GM23248 (cell line): ENCODE measurements at regions not wholly inside any gene's neighbourhood (a gene's known extent, or its start where the extent isn't known, plus 50 kb on each side); places are given as distances from the start of the nearest gene placed in this dataset.

ENCODE experiments used
- DNase-seq: peaks from one replicate; pipeline ENCODE4 v3.0.0-alpha.2; 2015
- H2AFZ ChIP-seq: fragments of 200-600 bp; sonication (generic); 2 replicates; pipeline ENCODE4 v1.6.1; 2016; ENCODE audit warnings: antibody characterized with exemption
- H3F3A ChIP-seq: fragments of 200-600 bp; sonication (generic); 2 replicates; pipeline ENCODE4 v1.6.1; 2016; ENCODE audit warnings: mild to moderate bottlenecking, antibody characterized with exemption, mixed run types; ENCODE audit not compliant: insufficient read depth
- H3K27ac ChIP-seq: fragments of 200-600 bp; sonication (generic); 2 replicates; pipeline ENCODE4 v1.5.1; 2016; ENCODE audit warnings: mild to moderate bottlenecking
- H3K27me3 ChIP-seq: fragments of 200-600 bp; sonication (generic); replicated peaks from 2 replicates; pipeline ENCODE4 v1.6.1; 2016; ENCODE audit warnings: mild to moderate bottlenecking; ENCODE audit not compliant: insufficient read depth
- H3K36me3 ChIP-seq: fragments of 200-600 bp; sonication (generic); 2 replicates; pipeline ENCODE4 v1.6.1; 2016; ENCODE audit warnings: low read depth, mild to moderate bottlenecking
- H3K4me1 ChIP-seq: fragments of 200-600 bp; sonication (generic); 2 replicates; pipeline ENCODE4 v1.6.1; 2016; ENCODE audit warnings: mild to moderate bottlenecking; ENCODE audit not compliant: insufficient read depth
- H3K4me2 ChIP-seq: fragments of 200-600 bp; sonication (generic); one replicate; pipeline ENCODE4 v1.6.1; 2016; ENCODE audit warnings: mild to moderate bottlenecking; ENCODE audit not compliant: unreplicated experiment
- H3K4me3 ChIP-seq: fragments of 200-600 bp; sonication (generic); 2 replicates; pipeline ENCODE4 v1.5.1; 2016; ENCODE audit warnings: mild to moderate bottlenecking
- H3K79me2 ChIP-seq: fragments of 200-600 bp; sonication (generic); 2 replicates; pipeline ENCODE4 v1.6.1; 2016; ENCODE audit warnings: mild to moderate bottlenecking; ENCODE audit not compliant: insufficient read depth
- H3K9ac ChIP-seq: fragments of 200-600 bp; sonication (generic); 2 replicates; pipeline ENCODE4 v1.6.1; 2016; ENCODE audit warnings: mild to moderate bottlenecking
- H3K9me2 ChIP-seq: fragments of 200-600 bp; sonication (generic); 2 replicates; pipeline ENCODE4 v1.6.1; 2016; ENCODE audit warnings: mixed run types, mild to moderate bottlenecking, moderate library complexity; ENCODE audit not compliant: insufficient read depth
- H3K9me3 ChIP-seq: fragments of 200-600 bp; sonication (generic); one replicate; pipeline ENCODE4 v1.6.1; 2017; ENCODE audit warnings: low read depth
- H4K20me1 ChIP-seq: fragments of 200-600 bp; sonication (generic); 2 replicates; pipeline ENCODE4 v1.6.0; 2016; ENCODE audit not compliant: insufficient read depth
- EZH2 ChIP-seq: fragments of 200-600 bp; sonication (generic); IDR thresholded peaks from 2 replicates; pipeline ENCODE4 v1.6.1; 2018; ENCODE audit warnings: antibody characterized with exemption, mild to moderate bottlenecking; ENCODE audit not compliant: insufficient read depth, poor library complexity, severe bottlenecking
- EZH2phosphoT487 ChIP-seq: fragments of 200-600 bp; sonication (generic); IDR thresholded peaks from 2 replicates; pipeline ENCODE4 v1.6.1; 2018; ENCODE audit warnings: antibody characterized with exemption, moderate library complexity, mild to moderate bottlenecking, low read depth; ENCODE audit not compliant: insufficient read depth
- WGBS, 2 experiments: methylation state at CpG; one replicate each; pipeline ENCODE4 v1.1.6; 2015 to 2017; ENCODE audit warnings: low lambda C conversion rate in 2 of 2, low coverage in 1 of 2; ENCODE audit errors: missing lambda C conversion rate in 2 of 2; 5-methylcytosine and 5-hydroxymethylcytosine counted together
- in situ Hi-C: fragments of 300-500 bp; cut with MboI; formaldehyde crosslinking; loops from 2 replicates; pipeline ENCODE4 v1.15.0; 2020

GRCh38 chr16:51434567-51435198, 283.6 kb upstream of the SALL1 start:
- Histone ChIP-seq H3K9me3 (no peaks in the 10 kb centered on the region), H3K4me3 (no peak overlapping the region), H3K9ac (no peak overlapping the region), H3F3A (peaks cover 21% of the 10 kb centered on the region), H3K27ac (no peak overlapping the region), H2AFZ (no peak overlapping the region), H3K36me3 (no peaks in the 10 kb centered on the region), H3K27me3 (no peaks in the 10 kb centered on the region), H3K4me1 (peaks cover 19% of the 10 kb centered on the region), H3K9me2 (no peaks in the 10 kb centered on the region), H4K20me1 (no peaks in the 10 kb centered on the region), H3K79me2 (no peaks in the 10 kb centered on the region), H3K4me2 (no peak overlapping the region)
- 67 to 71% methylated on average over 9 of the region's 9 CpGs for WGBS, 2 experiments
- DNase-seq, result no peak
- in situ Hi-C loops, result no loop called here
- no peak for TF ChIP-seq EZH2phosphoT487
- TF ChIP-seq EZH2, result no peak

GRCh38 chr16:51433599-51433998, 282.5 kb upstream of the SALL1 start:
- no peak overlapping the region for H3K9ac ChIP-seq
- no peak overlapping the region for H3K4me3 ChIP-seq
- H3K79me2 ChIP-seq, result no peaks in the 10 kb centered on the region
- H3K9me3 ChIP-seq, result no peaks in the 10 kb centered on the region
- H3K4me2 ChIP-seq, result no peak overlapping the region
- TF ChIP-seq EZH2phosphoT487, result no peak
- no peak for TF ChIP-seq EZH2
- no peak for DNase-seq
- 50 to 53% methylated on average over 3 of the region's 3 CpGs for WGBS, 2 experiments
- no peaks in the 10 kb centered on the region for H4K20me1 ChIP-seq
- in situ Hi-C loops, result no loop called here
- H3F3A ChIP-seq, result peaks cover 21% of the 10 kb centered on the region
- no peaks in the 10 kb centered on the region for H3K27me3 ChIP-seq
- no peaks in the 10 kb centered on the region for H3K9me2 ChIP-seq
- H3K36me3 ChIP-seq, result no peaks in the 10 kb centered on the region
- no peak overlapping the region for H2AFZ ChIP-seq
- peaks cover 19% of the 10 kb centered on the region for H3K4me1 ChIP-seq
- H3K27ac ChIP-seq, result no peak overlapping the region

- Histone ChIP-seq H3K4me3 (peak overlapping the region; percentile 42), H4K20me1 (no peaks in the 10 kb centered on the region), H3K4me1 (peaks cover 19% of the 10 kb centered on the region), H3K36me3 (no peaks in the 10 kb centered on the region), H2AFZ (peak overlapping the region; percentile 31; the same call in 1 of the 2 replicates), H3K9me2 (no peaks in the 10 kb centered on the region), H3K79me2 (no peaks in the 10 kb centered on the region), H3F3A (peaks cover 21% of the 10 kb centered on the region), H3K27ac (peak overlapping the region; percentile 47), H3K9me3 (no peaks in the 10 kb centered on the region), H3K9ac (peak overlapping the region; percentile 26; the same call in 1 of the 2 replicates), H3K27me3 (no peaks in the 10 kb centered on the region), H3K4me2 (peak overlapping the region; percentile 91)
- DNase-seq, result peak; percentile 98
- TF ChIP-seq EZH2, result no peak
- 0 out of 2 replicates have a peak, but pooled peaks have one; percentile 41 for TF ChIP-seq EZH2phosphoT487
- in situ Hi-C loops, result no loop called here
- 32 to 33% methylated on average over 9 of the region's 9 CpGs for WGBS, 2 experiments
Observed at GRCh38 chr16:51431517-51432241, 280.6 kb upstream of the SALL1 start.

- Histone ChIP-seq H3K9me3 (no peaks in the 10 kb centered on the region), H3K27ac (peak overlapping the region; percentile 21), H3F3A (peaks cover 21% of the 10 kb centered on the region), H2AFZ (peak overlapping the region; percentile 31), H4K20me1 (no peaks in the 10 kb centered on the region), H3K27me3 (no peaks in the 10 kb centered on the region), H3K9me2 (no peaks in the 10 kb centered on the region), H3K36me3 (no peaks in the 10 kb centered on the region), H3K4me1 (peaks cover 19% of the 10 kb centered on the region), H3K4me2 (peak overlapping the region; percentile 91), H3K79me2 (no peaks in the 10 kb centered on the region), H3K4me3 (peak overlapping the region; percentile 42), H3K9ac (peak overlapping the region; percentile 26; the same call in 1 of the 2 replicates)
- in situ Hi-C loops, result no loop called here
- TF ChIP-seq EZH2 (no peak), EZH2phosphoT487 (no peak)
- peak; percentile 22 for DNase-seq
- WGBS, 2 experiments, result 33 to 40% methylated on average over 3 of the region's 3 CpGs
Observed at GRCh38 chr16:51430716-51431369, 279.8 kb upstream of the SALL1 start.
